Common myeloid progenitor, CD34-positive (primary cell): ENCODE measurements at regions not wholly inside any gene's neighbourhood (a gene's known extent, or its start where the extent isn't known, plus 50 kb on each side); places are given as distances from the start of the nearest gene placed in this dataset.

Source experiments
- CTCF ChIA-PET: fragments of 350-600 bp; sonication (Branson Sonifier 250); formaldehyde crosslinking; loops from one replicate; lab custom pipeline; 2021; ENCODE audit warnings: antibody characterized with exemption; lab: Charles Lee
- POLR2A ChIA-PET: fragments of 350-600 bp; sonication (Branson Sonifier 250); formaldehyde crosslinking; loops from one replicate; lab custom pipeline; 2021; ENCODE audit warnings: antibody characterized with exemption; lab: Charles Lee
- DNase-seq, 3 donors: peaks; one replicate each; pipeline versions ENCODE4 v3.0.0 to v3.0.0-alpha.2; 2013
- H3K27ac ChIP-seq, 2 experiments: 1 replicate in 1 of 2; 2 replicates in 1 of 2; pipeline ENCODE4 v1.7.0; 2013; ENCODE audit warnings: inconsistent platforms in 2 of 2, low read length in 2 of 2, mild to moderate bottlenecking in 2 of 2, low read depth in 1 of 2, moderate library complexity in 1 of 2; ENCODE audit not compliant: severe bottlenecking in 2 of 2, insufficient read depth in 1 of 2, poor library complexity in 1 of 2
- H3K27me3 ChIP-seq, 5 experiments: replicated peaks in 2 of 5; 1 replicate in 3 of 5; 2 replicates in 2 of 5; pipeline versions ENCODE4 v1.6.1 to v1.7.0; 2013; ENCODE audit warnings: low read length in 4 of 5, mild to moderate bottlenecking in 2 of 5, moderate library complexity in 2 of 5, inconsistent platforms in 1 of 5; ENCODE audit not compliant: insufficient read depth in 5 of 5, control insufficient read depth in 4 of 5
- H3K36me3 ChIP-seq, 4 experiments: 1 replicate in 2 of 4; 2 replicates in 2 of 4; pipeline versions ENCODE4 v1.6.1 to v1.7.0; 2013; ENCODE audit warnings: low read length in 3 of 4, control low read depth in 1 of 4, mild to moderate bottlenecking in 1 of 4; ENCODE audit not compliant: control insufficient read depth in 4 of 4, insufficient read depth in 4 of 4
- H3K4me1 ChIP-seq, 4 experiments: 1 replicate in 3 of 4; 2 replicates in 1 of 4; pipeline versions ENCODE4 v1.6.1 to v1.7.1; 2013; ENCODE audit warnings: low read length in 3 of 4, mild to moderate bottlenecking in 3 of 4, control low read depth in 1 of 4, inconsistent platforms in 1 of 4, moderate library complexity in 1 of 4; ENCODE audit not compliant: control insufficient read depth in 4 of 4, insufficient read depth in 4 of 4; ENCODE audit errors: control extremely low read depth in 1 of 4
- H3K4me3 ChIP-seq, 7 experiments: 1 replicate in 4 of 7; 2 replicates in 3 of 7; pipeline versions ENCODE4 v1.5.1 to v1.7.0; 2013; ENCODE audit warnings: mild to moderate bottlenecking in 7 of 7, low read length in 6 of 7, moderate library complexity in 6 of 7, inconsistent platforms in 2 of 7, low read depth in 2 of 7, control low read depth in 1 of 7; ENCODE audit not compliant: insufficient read depth in 4 of 7, control insufficient read depth in 1 of 7; ENCODE audit errors: extremely low read depth in 1 of 7
- H3K9me3 ChIP-seq, 5 experiments: 1 replicate in 4 of 5; 2 replicates in 1 of 5; pipeline versions ENCODE4 v1.6.1 to v1.7.1; 2013; ENCODE audit warnings: low read length in 4 of 5, mild to moderate bottlenecking in 2 of 5, inconsistent platforms in 1 of 5, low read depth in 1 of 5, moderate library complexity in 1 of 5; ENCODE audit not compliant: control insufficient read depth in 4 of 5, insufficient read depth in 2 of 5; ENCODE audit errors: control extremely low read depth in 1 of 5
- WGBS: methylation state at CpG from one replicate; pipeline ENCODE4 v1.1.5; 2013; ENCODE audit not compliant: insufficient coverage; 5-methylcytosine and 5-hydroxymethylcytosine counted together

GRCh38 chr6:99130897-99131873 lies 183.4 kb upstream of the FBXL4 start:
- Histone ChIP-seq H3K9me3 (no peaks in the 10 kb centered on the region), H3K36me3 (no peaks in the 10 kb centered on the region), H3K27ac (no peak overlapping the region), H3K4me1 (no peaks in the 10 kb centered on the region), H3K4me3 (no peak overlapping the region), H3K27me3 (peaks cover 0 to 14% (median 2%) of the 10 kb centered on the region in 5 experiments)
- 87% methylated on average over 12 of the region's 15 CpGs for WGBS
- POLR2A ChIA-PET = no interaction called here
- CTCF ChIA-PET = no interaction called here
- DNase-seq = no peak

GRCh38 chr6:99129835-99130234 lies 182.1 kb upstream of the FBXL4 start:
- no peaks in the 10 kb centered on the region for H3K4me1 ChIP-seq
- no peaks in the 10 kb centered on the region for H3K36me3 ChIP-seq
- peaks cover 0 to 14% (median 2%) of the 10 kb centered on the region in 5 experiments for H3K27me3 ChIP-seq
- no peaks in the 10 kb centered on the region for H3K9me3 ChIP-seq
- CTCF ChIA-PET = interaction anchor here (1.0 kb wide), 1 partner anchor 10 kb away, joined by 3 read pairs; no protein-coding TSS in a partner anchor
- DNase-seq = no peak
- POLR2A ChIA-PET = no interaction called here
- H3K27ac ChIP-seq = no peak overlapping the region
- no CpG with 5 or more reads among the region's 2 CpGs for WGBS
- no peak overlapping the region for H3K4me3 ChIP-seq

- ChIA-PET POLR2A (no interaction called here), CTCF (no interaction called here)
- no peaks in the 10 kb centered on the region for H3K36me3 ChIP-seq
- 83% methylated on average over 1 of the region's 3 CpGs for WGBS
- no peaks in the 10 kb centered on the region for H3K4me1 ChIP-seq
- no peaks in the 10 kb centered on the region for H3K9me3 ChIP-seq
- peaks cover 2 to 27% (median 10%) of the 10 kb centered on the region in 5 experiments for H3K27me3 ChIP-seq
- H3K27ac ChIP-seq = no peak overlapping the region
- no peak for DNase-seq
- H3K4me3 ChIP-seq = no peak overlapping the region
These were observed 174.0 kb upstream of the FBXL4 start for GRCh38 chr6:99121748-99122147.

GRCh38 chr6:99120641-99121040 lies 172.9 kb upstream of the FBXL4 start:
- POLR2A ChIA-PET = no interaction called here
- CTCF ChIA-PET = interaction anchor here (0.7 to 2.4 kb wide), 2 partner anchors 10 to 50 kb away, joined by 4 to 18 read pairs; no protein-coding TSS in a partner anchor
- H3K36me3 ChIP-seq = no peaks in the 10 kb centered on the region
- no peak overlapping the region for H3K27ac ChIP-seq
- WGBS = 97% methylated on average over 3 of the region's 3 CpGs
- peaks cover 2 to 32% (median 8%) of the 10 kb centered on the region in 5 experiments for H3K27me3 ChIP-seq
- H3K4me3 ChIP-seq = no peak overlapping the region
- no peaks in the 10 kb centered on the region for H3K4me1 ChIP-seq
- DNase-seq = no peak
- no peaks in the 10 kb centered on the region for H3K9me3 ChIP-seq

- WGBS = 68% methylated on average over 8 of the region's 8 CpGs
- ChIA-PET POLR2A (no interaction called here), CTCF (interaction anchor here (0.5 to 2.4 kb wide), 15 partner anchors 9 to 1627 kb away, joined by 3 to 18 read pairs (median 3); no protein-coding TSS in a partner anchor)
These were observed 171.6 kb upstream of the FBXL4 start for GRCh38 chr6:99119109-99120031.

GRCh38 chr6:99114769-99115406 lies 167.1 kb upstream of the FBXL4 start:
- H3K27ac ChIP-seq = no peak overlapping the region
- CTCF ChIA-PET = interaction anchor here (1.0 to 1.2 kb wide), 2 partner anchors 89 to 345 kb away, joined by 3 read pairs; no protein-coding TSS in a partner anchor
- H3K4me1 ChIP-seq = no peaks in the 10 kb centered on the region
- peaks cover 4 to 50% (median 22%) of the 10 kb centered on the region in 5 experiments for H3K27me3 ChIP-seq
- POLR2A ChIA-PET = no interaction called here
- H3K36me3 ChIP-seq = no peaks in the 10 kb centered on the region
- WGBS = 80% methylated on average over 2 of the region's 5 CpGs
- H3K9me3 ChIP-seq = no peaks in the 10 kb centered on the region
- no peak overlapping the region for H3K4me3 ChIP-seq
- DNase-seq = no peak

More at GRCh38 chr6:99119109-99120031, 171.6 kb upstream of the FBXL4 start:
- no peak overlapping the region for H3K4me3 ChIP-seq
- H3K36me3 ChIP-seq = no peaks in the 10 kb centered on the region
- H3K27me3 ChIP-seq = peaks cover 0 to 42% (median 10%) of the 10 kb centered on the region in 5 experiments
- DNase-seq = peak; percentile 28 to 65 (median 46)
- no peaks in the 10 kb centered on the region for H3K4me1 ChIP-seq
- no peak overlapping the region for H3K27ac ChIP-seq
- H3K9me3 ChIP-seq = no peaks in the 10 kb centered on the region
